ENCODE measurements at regions not wholly inside any gene's neighbourhood (a gene's known extent, or its start where the extent isn't known, plus 50 kb on each side); places are given as distances from the start of the nearest gene placed in this dataset.

GRCh38 chr4:134327274-134328122 lies 125.9 kb upstream of the PABPC4L start:
- ChIA-PET POLR2A (ENCODE audit: unreplicated experiment) (no interaction called here), CTCF (no interaction called here)
- H2AFZ ChIP-seq (ENCODE audit: low read length): no peak overlapping the region
- no peaks in the 10 kb centered on the region for H4K20me1 ChIP-seq (ENCODE audit: low read length)
- H3K9me3 ChIP-seq (ENCODE audit: low read length): no peaks in the 10 kb centered on the region
- DNase-seq: no peak
- no peak for ATAC-seq
- no TSS peak for BruUV-seq (replicated peaks)
- no peak overlapping the region for H3K27ac ChIP-seq (ENCODE audit: low read length)
- H3K9me2 ChIP-seq (replicated peaks; ENCODE audit: low read length): no peaks in the 10 kb centered on the region
- H3K79me2 ChIP-seq (ENCODE audit: low read length): no peaks in the 10 kb centered on the region
- intact Hi-C loops (cut with micrococcal nuclease): no loop called here
- H3K36me3 ChIP-seq (ENCODE audit: low read depth, low read length): no peaks in the 10 kb centered on the region
- H3F3A ChIP-seq (ENCODE audit: low read length, unreplicated experiment): no peaks in the 10 kb centered on the region
- H3K4me3 ChIP-seq (ENCODE audit: low read length): no peak overlapping the region
- TF ChIP-seq CTCF (conservative IDR thresholded peaks at IDR 0.05; ENCODE audit: low read depth, low read length) (no peak), EZH2 (IDR thresholded peaks at IDR 0.05; ENCODE audit: low read length, unreplicated experiment) (no peak), EZH2phosphoT487 (IDR thresholded peaks at IDR 0.05; ENCODE audit: borderline replicate concordance, low read length) (no peak)
- no peak overlapping the region for H3K9ac ChIP-seq (ENCODE audit: low read length)
- H3K4me1 ChIP-seq (ENCODE audit: insufficient read depth, low read length): no peaks in the 10 kb centered on the region
- H3K4me2 ChIP-seq (ENCODE audit: low read length): no peak overlapping the region
- no peaks in the 10 kb centered on the region for H3K27me3 ChIP-seq (ENCODE audit: low read length)

GRCh38 chr4:134326866-134327265 lies 125.3 kb upstream of the PABPC4L start:
- no peaks in the 10 kb centered on the region for H3K79me2 ChIP-seq (ENCODE audit: low read length)
- intact Hi-C loops (cut with micrococcal nuclease): no loop called here

More at GRCh38 chr4:134326866-134327265, 125.3 kb upstream of the PABPC4L start:
- no peak overlapping the region for H2AFZ ChIP-seq (ENCODE audit: low read length)
- no peak for TF ChIP-seq CTCF (conservative IDR thresholded peaks at IDR 0.05; ENCODE audit: low read depth, low read length)
- no peak for TF ChIP-seq EZH2 (IDR thresholded peaks at IDR 0.05; ENCODE audit: low read length, unreplicated experiment)
- no peak for TF ChIP-seq EZH2phosphoT487 (IDR thresholded peaks at IDR 0.05; ENCODE audit: borderline replicate concordance, low read length)
- no peaks in the 10 kb centered on the region for H3K4me1 ChIP-seq (ENCODE audit: insufficient read depth, low read length)
- H3K27me3 ChIP-seq (ENCODE audit: low read length): no peaks in the 10 kb centered on the region
- ATAC-seq: no peak
- no peaks in the 10 kb centered on the region for H3K36me3 ChIP-seq (ENCODE audit: low read depth, low read length)
- ChIA-PET CTCF (no interaction called here), POLR2A (ENCODE audit: unreplicated experiment) (no interaction called here)
- H4K20me1 ChIP-seq (ENCODE audit: low read length): no peaks in the 10 kb centered on the region
- DNase-seq: no peak
- H3K9me2 ChIP-seq (replicated peaks; ENCODE audit: low read length): no peaks in the 10 kb centered on the region
- H3K27ac ChIP-seq (ENCODE audit: low read length): no peak overlapping the region
- no peak overlapping the region for H3K4me2 ChIP-seq (ENCODE audit: low read length)
- H3K4me3 ChIP-seq (ENCODE audit: low read length): no peak overlapping the region
- no TSS peak for BruUV-seq (replicated peaks)
- H3K9me3 ChIP-seq (ENCODE audit: low read length): no peaks in the 10 kb centered on the region
- H3F3A ChIP-seq (ENCODE audit: low read length, unreplicated experiment): no peaks in the 10 kb centered on the region
- no peak overlapping the region for H3K9ac ChIP-seq (ENCODE audit: low read length)

All from PC-3 (cell line).